SK-N-SH (cell line): ENCODE measurements at regions not wholly inside any gene's neighbourhood (a gene's known extent, or its start where the extent isn't known, plus 50 kb on each side); places are given as distances from the start of the nearest gene placed in this dataset.

Experiments used
- CTCF ChIA-PET: fragments of 300-600, 350-600 bp; formaldehyde crosslinking; extraction: SDS; loops from one replicate; lab custom pipeline; 2021; lab: Yijun Ruan, JAX
- POLR2A ChIA-PET: fragments of 350-600 bp; sonication (Branson Sonifier 250); formaldehyde crosslinking; extraction: SDS; loops from one replicate; lab custom pipeline; 2020; ENCODE audit warnings: antibody characterized with exemption, inconsistent platforms; lab: Yijun Ruan, JAX
- DNase-seq: peaks from one replicate; pipeline ENCODE4 v3.0.0; 2012
- H2AFZ ChIP-seq: fragments of 200-600 bp; sonication (generic); 2 replicates; pipeline ENCODE4 v1.8.1; 2016; ENCODE audit warnings: antibody characterized with exemption, mild to moderate bottlenecking, low read depth
- H3F3A ChIP-seq: fragments of 200-600 bp; sonication (generic); replicated peaks from 2 replicates; pipeline ENCODE3; 2016; ENCODE audit warnings: antibody characterized with exemption, mild to moderate bottlenecking; ENCODE audit not compliant: insufficient read depth
- H3K27ac ChIP-seq, 2 experiments: fragments of 200-500 bp in 1 of 2; fragments of 200-600 bp in 1 of 2; sonication (Bioruptor generic) in 1 of 2; sonication (generic), shearing (Covaris generic) in 1 of 2; 2 replicates each; pipeline versions ENCODE4 v1.5.1 to v1.6.1; 2014 to 2016; ENCODE audit warnings: low read depth in 2 of 2, inconsistent platforms in 1 of 2, low read length in 1 of 2, mild to moderate bottlenecking in 1 of 2, mixed read lengths in 1 of 2
- H3K27me3 ChIP-seq: fragments of 200-600 bp; sonication (generic), shearing (Covaris generic); 2 replicates; pipeline ENCODE4 v1.6.1; 2016; ENCODE audit warnings: mixed run types; ENCODE audit not compliant: insufficient read depth
- H3K36me3 ChIP-seq, 2 experiments: fragments of 200-500 bp in 1 of 2; fragments of 200-600 bp in 1 of 2; sonication (Bioruptor generic) in 1 of 2; sonication (generic) in 1 of 2; replicated peaks in 1 of 2; 2 replicates each; pipeline versions ENCODE3 to v1.5.1; 2014 to 2016; ENCODE audit warnings: low read length in 1 of 2, mild to moderate bottlenecking in 1 of 2; ENCODE audit not compliant: insufficient read depth in 2 of 2, control insufficient read depth in 1 of 2
- H3K4me1 ChIP-seq, 2 experiments: fragments of 200-500 bp in 1 of 2; fragments of 200-600 bp in 1 of 2; sonication (Bioruptor generic) in 1 of 2; sonication (generic), shearing (Covaris generic) in 1 of 2; 2 replicates each; pipeline versions ENCODE4 v1.5.1 to v1.6.1; 2014 to 2016; ENCODE audit warnings: low read depth in 1 of 2, low read length in 1 of 2, mixed run types in 1 of 2; ENCODE audit not compliant: insufficient read depth in 2 of 2, control insufficient read depth in 1 of 2
- H3K4me2 ChIP-seq: fragments of 200-600 bp; sonication (generic), shearing (Covaris generic); 2 replicates; pipeline ENCODE4 v1.6.1; 2017; ENCODE audit warnings: mixed run types
- H3K4me3 ChIP-seq, 2 experiments: fragments of 200-500 bp in 1 of 2; fragments of 200-600 bp in 1 of 2; sonication (Bioruptor generic) in 1 of 2; sonication (generic), shearing (Covaris generic) in 1 of 2; 2 replicates each; pipeline versions ENCODE4 v1.5.1 to v1.8.1; 2014 to 2016; ENCODE audit warnings: low read depth in 2 of 2, inconsistent platforms in 1 of 2, low read length in 1 of 2, mild to moderate bottlenecking in 1 of 2, mixed read lengths in 1 of 2, moderate library complexity in 1 of 2
- H3K79me2 ChIP-seq: fragments of 200-600 bp; sonication (generic); 2 replicates; pipeline ENCODE4 v1.8.1; 2017; ENCODE audit warnings: mild to moderate bottlenecking; ENCODE audit not compliant: insufficient read depth
- H3K9ac ChIP-seq: fragments of 200-600 bp; sonication (generic); 2 replicates; pipeline ENCODE4 v1.6.1; 2017; ENCODE audit warnings: mixed run types
- H3K9me2 ChIP-seq: fragments of 200-600 bp; sonication (generic); 2 replicates; pipeline ENCODE4 v1.6.1; 2017; ENCODE audit warnings: mixed run types
- H3K9me3 ChIP-seq: fragments of 200-600 bp; sonication (generic); 2 replicates; pipeline ENCODE4 v1.6.1; 2017; ENCODE audit warnings: mixed run types, mild to moderate bottlenecking, moderate library complexity
- H4K20me1 ChIP-seq: fragments of 200-600 bp; sonication (generic); 2 replicates; pipeline ENCODE4 v1.6.1; 2017; ENCODE audit warnings: mild to moderate bottlenecking, mixed run types; ENCODE audit not compliant: insufficient read depth
- CHD2 ChIP-seq: fragments of 150-350 bp; IDR thresholded peaks from 2 replicates; pipeline ENCODE4 v1.6.1; 2018; ENCODE audit warnings: low read length; ENCODE audit not compliant: partially characterized antibody
- ELF1 ChIP-seq: IDR thresholded peaks from 2 replicates; pipeline ENCODE4 v1.4.0; 2012
- EP300 ChIP-seq, 2 experiments: IDR thresholded peaks; 2 replicates each; pipeline versions ENCODE4 v1.4.0 to v1.6.1; 2012; ENCODE audit warnings: borderline replicate concordance in 1 of 2, low read depth in 1 of 2, low read length in 1 of 2
- FOSL2 ChIP-seq: IDR thresholded peaks from 2 replicates; pipeline ENCODE4 v1.4.0; 2012; ENCODE audit warnings: low read depth, mild to moderate bottlenecking, moderate library complexity, borderline replicate concordance
- FOXM1 ChIP-seq: IDR thresholded peaks from 2 replicates; pipeline ENCODE4 v1.4.0; 2012; ENCODE audit warnings: low read depth, mild to moderate bottlenecking
- GABPA ChIP-seq: IDR thresholded peaks from 2 replicates; pipeline ENCODE4 v1.4.0; 2012; ENCODE audit warnings: low read depth, mild to moderate bottlenecking
- GATA2 ChIP-seq: sonication (generic); formaldehyde crosslinking; IDR thresholded peaks from 2 replicates; pipeline ENCODE4 v1.5.0; 2020; ENCODE audit warnings: mild to moderate bottlenecking, missing genetic modification reagents
- JUND ChIP-seq: IDR thresholded peaks from 2 replicates; pipeline ENCODE4 v1.4.0; 2012
- MAX ChIP-seq: IDR thresholded peaks from 2 replicates; pipeline ENCODE4 v1.4.0; 2012; ENCODE audit warnings: low read depth
- NFIC ChIP-seq: IDR thresholded peaks from 2 replicates; pipeline ENCODE4 v1.4.0; 2012; ENCODE audit warnings: borderline replicate concordance
- NRF1 ChIP-seq: IDR thresholded peaks from 2 replicates; pipeline ENCODE4 v1.6.1; 2012; ENCODE audit warnings: low read depth, mild to moderate bottlenecking, low read length
- RAD21 ChIP-seq: IDR thresholded peaks from 2 replicates; pipeline ENCODE4 v1.6.1; 2012; ENCODE audit warnings: mild to moderate bottlenecking, low read length
- RFX5 ChIP-seq: IDR thresholded peaks from 2 replicates; pipeline ENCODE4 v1.6.1; 2012; ENCODE audit warnings: mild to moderate bottlenecking, improper control_type of control experiment, low read length
- SIN3A ChIP-seq: IDR thresholded peaks from 2 replicates; pipeline ENCODE4 v1.6.1; 2012; ENCODE audit warnings: low read depth, mild to moderate bottlenecking, low read length, moderate library complexity, borderline replicate concordance
- TCF12 ChIP-seq: IDR thresholded peaks from 2 replicates; pipeline ENCODE4 v1.4.0; 2012
- TEAD4 ChIP-seq: IDR thresholded peaks from 2 replicates; pipeline ENCODE4 v1.4.0; 2012; ENCODE audit warnings: mild to moderate bottlenecking, borderline replicate concordance; ENCODE audit not compliant: insufficient read depth
- YY1 ChIP-seq: IDR thresholded peaks from 2 replicates; pipeline ENCODE4 v1.4.0; 2012; ENCODE audit warnings: low read depth, mild to moderate bottlenecking
- ZBTB33 ChIP-seq: IDR thresholded peaks from 2 replicates; pipeline ENCODE4 v1.4.0; 2012; ENCODE audit warnings: low read depth, borderline replicate concordance
- WGBS: methylation state at CpG from one replicate; pipeline ENCODE4 v1.1.6; 2017; ENCODE audit warnings: low lambda C conversion rate; 5-methylcytosine and 5-hydroxymethylcytosine counted together
- TF ChIP-seq, protein P1 (sequence below): fragments of 200-600 bp; sonication (generic); IDR thresholded peaks from 2 replicates; pipeline ENCODE4 v1.6.1; 2017; ENCODE audit warnings: antibody characterized with exemption, mild to moderate bottlenecking, moderate library complexity
- TF ChIP-seq, protein P2 (sequence below): fragments of 150-350 bp; IDR thresholded peaks from 2 replicates; pipeline ENCODE4 v1.6.1; 2017; ENCODE audit warnings: antibody characterized with exemption, low read length, low read depth, borderline replicate concordance

GRCh38 chr4:24114919-24115500 lies 225.2 kb upstream of the PPARGC1A start:
- 12% methylated on average over 8 of the region's 8 CpGs for WGBS
- Histone ChIP-seq H3K27me3 (peaks cover 5% of the 10 kb centered on the region; the same call in 1 of the 2 replicates), H3K9me3 (no peaks in the 10 kb centered on the region), H3K27ac (no peak overlapping the region), H3K4me2 (no peak overlapping the region), H3K9me2 (no peaks in the 10 kb centered on the region), H3F3A (no peaks in the 10 kb centered on the region), H3K9ac (no peak overlapping the region), H3K4me1 (no peaks in the 10 kb centered on the region), H2AFZ (no peak overlapping the region), H3K36me3 (no peaks in the 10 kb centered on the region), H4K20me1 (no peaks in the 10 kb centered on the region), H3K4me3 (no peak overlapping the region), H3K79me2 (no peaks in the 10 kb centered on the region)
- CTCF ChIA-PET, result no interaction called here
- no peak for DNase-seq
- POLR2A ChIA-PET, result no interaction called here
- TF ChIP-seq FOSL2, result no peak
- TF ChIP-seq RFX5, result no peak
- no peak for TF ChIP-seq JUND
- TF ChIP-seq, protein P1, sequence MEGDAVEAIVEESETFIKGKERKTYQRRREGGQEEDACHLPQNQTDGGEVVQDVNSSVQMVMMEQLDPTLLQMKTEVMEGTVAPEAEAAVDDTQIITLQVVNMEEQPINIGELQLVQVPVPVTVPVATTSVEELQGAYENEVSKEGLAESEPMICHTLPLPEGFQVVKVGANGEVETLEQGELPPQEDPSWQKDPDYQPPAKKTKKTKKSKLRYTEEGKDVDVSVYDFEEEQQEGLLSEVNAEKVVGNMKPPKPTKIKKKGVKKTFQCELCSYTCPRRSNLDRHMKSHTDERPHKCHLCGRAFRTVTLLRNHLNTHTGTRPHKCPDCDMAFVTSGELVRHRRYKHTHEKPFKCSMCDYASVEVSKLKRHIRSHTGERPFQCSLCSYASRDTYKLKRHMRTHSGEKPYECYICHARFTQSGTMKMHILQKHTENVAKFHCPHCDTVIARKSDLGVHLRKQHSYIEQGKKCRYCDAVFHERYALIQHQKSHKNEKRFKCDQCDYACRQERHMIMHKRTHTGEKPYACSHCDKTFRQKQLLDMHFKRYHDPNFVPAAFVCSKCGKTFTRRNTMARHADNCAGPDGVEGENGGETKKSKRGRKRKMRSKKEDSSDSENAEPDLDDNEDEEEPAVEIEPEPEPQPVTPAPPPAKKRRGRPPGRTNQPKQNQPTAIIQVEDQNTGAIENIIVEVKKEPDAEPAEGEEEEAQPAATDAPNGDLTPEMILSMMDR, result no peak
- no peak for TF ChIP-seq GABPA
- no peak for TF ChIP-seq ZBTB33
- no peak for TF ChIP-seq CHD2
- no peak for TF ChIP-seq RAD21
- no peak for TF ChIP-seq NFIC
- no peak for TF ChIP-seq MAX
- TF ChIP-seq YY1, result no peak
- no peak for TF ChIP-seq ELF1

DNA sequence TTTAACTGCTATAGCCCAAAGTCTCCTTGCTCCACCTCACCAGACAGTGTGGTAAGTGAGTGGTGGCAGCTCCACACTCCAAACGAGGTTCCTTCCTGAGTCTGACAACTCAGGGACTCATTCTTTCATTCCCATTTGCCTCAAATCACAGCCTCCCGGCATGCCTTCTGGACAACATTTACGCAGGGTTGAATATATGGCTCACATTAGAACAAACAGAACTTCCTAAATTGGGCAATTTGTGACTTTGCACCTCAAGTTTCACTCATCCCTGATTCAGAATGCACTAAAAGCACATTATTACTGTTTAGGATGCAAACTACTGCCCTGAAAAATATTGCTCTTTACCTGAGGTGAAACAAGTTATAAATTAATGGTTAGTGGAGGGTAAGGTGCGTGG lies 224.6 kb upstream of the PPARGC1A start:
- Histone ChIP-seq H2AFZ (no peak overlapping the region), H3K4me2 (no peak overlapping the region), H3K27ac (no peak overlapping the region), H3K9me2 (no peaks in the 10 kb centered on the region), H3K36me3 (no peaks in the 10 kb centered on the region), H3K27me3 (peaks cover 5% of the 10 kb centered on the region; the same call in 1 of the 2 replicates), H4K20me1 (no peaks in the 10 kb centered on the region), H3K4me1 (no peaks in the 10 kb centered on the region), H3K4me3 (no peak overlapping the region), H3F3A (no peaks in the 10 kb centered on the region), H3K9me3 (no peaks in the 10 kb centered on the region), H3K9ac (no peak overlapping the region), H3K79me2 (no peaks in the 10 kb centered on the region)
- 22% methylated on average over 4 of the region's 4 CpGs for WGBS
- no peak for DNase-seq
- POLR2A ChIA-PET, result no interaction called here
- CTCF ChIA-PET, result no interaction called here
- TF ChIP-seq FOSL2 (no peak), MAX (no peak), TCF12 (no peak), EP300 (IDR thresholded peaks at IDR 0.05; ENCODE audit: borderline replicate concordance in 1 of 2, low read depth in 1 of 2, low read length in 1 of 2) (no peak), NRF1 (no peak), TEAD4 (no peak), FOXM1 (no peak), CHD2 (no peak), SIN3A (no peak), GATA2 (no peak), ELF1 (no peak), RFX5 (no peak)
- TF ChIP-seq, protein P2, sequence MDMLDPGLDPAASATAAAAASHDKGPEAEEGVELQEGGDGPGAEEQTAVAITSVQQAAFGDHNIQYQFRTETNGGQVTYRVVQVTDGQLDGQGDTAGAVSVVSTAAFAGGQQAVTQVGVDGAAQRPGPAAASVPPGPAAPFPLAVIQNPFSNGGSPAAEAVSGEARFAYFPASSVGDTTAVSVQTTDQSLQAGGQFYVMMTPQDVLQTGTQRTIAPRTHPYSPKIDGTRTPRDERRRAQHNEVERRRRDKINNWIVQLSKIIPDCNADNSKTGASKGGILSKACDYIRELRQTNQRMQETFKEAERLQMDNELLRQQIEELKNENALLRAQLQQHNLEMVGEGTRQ, result no peak
